Sigmoid colon (tissue), 6 donors: ENCODE measurements at regions not wholly inside any gene's neighbourhood (a gene's known extent, or its start where the extent isn't known, plus 50 kb on each side); places are given as distances from the start of the nearest gene placed in this dataset.

Experiments used
- DNase-seq: peaks from one replicate; pipeline ENCODE4 v3.0.0-alpha.2; 2019
- H3K27ac ChIP-seq, 4 donors: fragments of 200-600 bp; sonication (generic); one replicate each; pipeline ENCODE4 v1.5.1; 2016 to 2019; ENCODE audit warnings: mild to moderate bottlenecking in 1 of 4
- H3K27me3 ChIP-seq, 3 donors: fragments of 200-600 bp; sonication (generic); one replicate each; pipeline ENCODE4 v1.5.1; 2019; ENCODE audit warnings: mild to moderate bottlenecking in 1 of 3
- H3K36me3 ChIP-seq, 4 donors: fragments of 200-600 bp; sonication (generic); one replicate each; pipeline ENCODE4 v1.5.1; 2016 to 2019
- H3K4me1 ChIP-seq, 4 donors: fragments of 200-600 bp; sonication (generic); one replicate each; pipeline ENCODE4 v1.5.1; 2017 to 2019
- H3K4me3 ChIP-seq, 4 donors: fragments of 200-600 bp; sonication (generic); one replicate each; pipeline ENCODE4 v1.5.1; 2017 to 2019; ENCODE audit warnings: mild to moderate bottlenecking in 2 of 4, moderate library complexity in 1 of 4
- H3K9me3 ChIP-seq, 4 donors: fragments of 200-600 bp in 3 of 4; sonication (generic) in 3 of 4; one replicate each; pipeline versions ENCODE4 v1.5.1 to v1.6.1; 2013 to 2019
- EP300 ChIP-seq, 4 donors: sonication (generic); formaldehyde crosslinking; IDR thresholded peaks; one replicate each; pipeline ENCODE4 v1.6.1; 2017; ENCODE audit warnings: antibody characterized with exemption in 4 of 4
- POLR2A ChIP-seq, 2 donors: fragments of 450-650 bp; IDR thresholded peaks; one replicate each; pipeline ENCODE4 v1.6.1; 2016; ENCODE audit warnings: antibody characterized with exemption in 2 of 2, mild to moderate bottlenecking in 2 of 2, moderate library complexity in 2 of 2
- POLR2AphosphoS5 ChIP-seq, 4 donors: sonication (generic); formaldehyde crosslinking; IDR thresholded peaks; one replicate each; pipeline ENCODE4 v1.6.1; 2017; ENCODE audit warnings: antibody characterized with exemption in 4 of 4
- WGBS, 2 donors: extraction: QIAGEN DNeasy Blood & Tissue Kit; methylation state at CpG; one replicate each; pipeline ENCODE4 v1.1.7; 2013; 5-methylcytosine and 5-hydroxymethylcytosine counted together
- intact Hi-C: fragments of 100-400 bp; cut with DNase I; formaldehyde crosslinking; loops from one replicate; pipeline ENCODE4 v1.15.1; 2023
- TF ChIP-seq, protein P1 (sequence below), 4 experiments: fragments of 450-650 bp in 3 of 4; fragments of 200-600 bp in 1 of 4; IDR thresholded peaks; one replicate each; pipeline ENCODE4 v1.5.1; 2016 to 2019; ENCODE audit warnings: antibody characterized with exemption in 4 of 4, mild to moderate bottlenecking in 3 of 4, moderate library complexity in 2 of 4
- donor health status: healthy with polysubstance abuse.
- donor health status: healthy.

DNA sequence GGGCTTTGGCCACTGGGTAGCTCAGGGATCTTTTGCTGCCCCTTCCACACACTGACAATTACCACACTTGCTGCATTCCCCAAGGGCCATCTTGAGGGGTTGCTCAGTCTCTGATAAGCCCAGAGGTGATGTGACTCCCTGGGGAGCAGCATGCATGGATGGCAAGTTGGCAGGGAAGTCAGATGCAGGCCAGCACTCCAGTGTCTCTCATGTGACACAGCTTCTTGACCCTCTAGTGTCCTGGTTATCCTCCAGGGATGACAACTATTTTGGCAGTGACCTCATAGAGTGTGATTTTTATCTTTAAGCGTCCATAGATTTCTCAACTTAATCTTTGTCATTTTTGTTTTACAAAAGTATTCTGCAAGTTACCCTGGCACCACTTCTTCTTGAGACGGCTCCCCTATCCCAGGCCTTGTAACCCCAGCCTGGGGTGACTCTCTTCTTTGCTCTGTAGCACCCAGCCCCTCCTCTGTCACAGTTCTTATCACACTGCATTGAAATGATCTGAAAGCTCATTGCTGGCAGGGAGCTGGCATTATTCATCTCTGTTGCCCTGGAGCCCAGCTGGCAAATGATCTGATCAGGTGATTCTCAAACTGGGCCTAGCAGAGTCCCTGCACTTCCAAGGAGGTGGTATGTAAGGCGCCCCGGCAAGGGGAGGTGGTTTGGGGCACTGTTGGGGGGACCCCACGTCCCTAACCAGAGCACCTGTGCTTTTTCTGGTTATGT lies 72.6 kb downstream of the TENT5C start:
- no peaks in the 10 kb centered on the region for H3K9me3 ChIP-seq
- peak; percentile 12 to 44 (median 36) for TF ChIP-seq POLR2AphosphoS5 (IDR thresholded peaks at IDR 0.05)
- TF ChIP-seq, protein P1, sequence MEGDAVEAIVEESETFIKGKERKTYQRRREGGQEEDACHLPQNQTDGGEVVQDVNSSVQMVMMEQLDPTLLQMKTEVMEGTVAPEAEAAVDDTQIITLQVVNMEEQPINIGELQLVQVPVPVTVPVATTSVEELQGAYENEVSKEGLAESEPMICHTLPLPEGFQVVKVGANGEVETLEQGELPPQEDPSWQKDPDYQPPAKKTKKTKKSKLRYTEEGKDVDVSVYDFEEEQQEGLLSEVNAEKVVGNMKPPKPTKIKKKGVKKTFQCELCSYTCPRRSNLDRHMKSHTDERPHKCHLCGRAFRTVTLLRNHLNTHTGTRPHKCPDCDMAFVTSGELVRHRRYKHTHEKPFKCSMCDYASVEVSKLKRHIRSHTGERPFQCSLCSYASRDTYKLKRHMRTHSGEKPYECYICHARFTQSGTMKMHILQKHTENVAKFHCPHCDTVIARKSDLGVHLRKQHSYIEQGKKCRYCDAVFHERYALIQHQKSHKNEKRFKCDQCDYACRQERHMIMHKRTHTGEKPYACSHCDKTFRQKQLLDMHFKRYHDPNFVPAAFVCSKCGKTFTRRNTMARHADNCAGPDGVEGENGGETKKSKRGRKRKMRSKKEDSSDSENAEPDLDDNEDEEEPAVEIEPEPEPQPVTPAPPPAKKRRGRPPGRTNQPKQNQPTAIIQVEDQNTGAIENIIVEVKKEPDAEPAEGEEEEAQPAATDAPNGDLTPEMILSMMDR (IDR thresholded peaks at IDR 0.05) = no peak
- H3K27ac ChIP-seq = peak overlapping the region in 2 of 4 donors; percentile 20 to 22
- intact Hi-C loops = no loop called here
- H3K4me1 ChIP-seq = peaks cover 5 to 39% (median 35%) of the 10 kb centered on the region in 4 donors
- H3K36me3 ChIP-seq = no peaks in the 10 kb centered on the region
- H3K27me3 ChIP-seq = no peaks in the 10 kb centered on the region
- WGBS, 2 donors = 30 to 65% methylated on average over 5 of the region's 5 CpGs
- no peak for DNase-seq
- no peak overlapping the region for H3K4me3 ChIP-seq

DNA sequence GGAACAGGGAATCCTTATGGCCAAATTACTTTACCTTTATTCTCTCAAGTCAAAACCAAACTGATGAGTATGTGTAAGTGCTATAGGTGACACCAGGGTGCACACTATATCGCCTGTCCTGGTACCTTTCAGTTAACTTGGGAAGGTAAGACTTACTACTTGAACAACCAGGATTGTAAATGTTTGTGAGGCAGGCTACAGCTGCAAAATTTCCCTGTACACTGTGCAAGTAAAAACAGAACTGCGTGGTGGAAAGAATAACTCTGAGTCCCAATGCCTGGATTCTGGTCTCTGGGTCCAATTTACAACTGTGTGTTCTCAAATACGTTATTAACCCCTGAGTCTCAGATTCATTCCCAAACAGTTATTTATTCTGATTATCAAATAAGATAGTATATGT lies 73.5 kb downstream of the TENT5C start:
- Histone ChIP-seq H3K27ac (peak overlapping the region in 2 of 4 donors; percentile 20 to 22), H3K36me3 (no peaks in the 10 kb centered on the region), H3K4me3 (no peak overlapping the region), H3K27me3 (no peaks in the 10 kb centered on the region), H3K9me3 (no peaks in the 10 kb centered on the region), H3K4me1 (peaks cover 5 to 44% (median 35%) of the 10 kb centered on the region in 4 donors)
- 18 to 64% methylated on average over 3 of the region's 3 CpGs for WGBS, 2 donors
- DNase-seq = no peak
- TF ChIP-seq POLR2A (IDR thresholded peaks at IDR 0.05) (no peak), EP300 (IDR thresholded peaks at IDR 0.05) (no peak), POLR2AphosphoS5 (IDR thresholded peaks at IDR 0.05) (no peak)
- TF ChIP-seq, protein P1 (IDR thresholded peaks at IDR 0.05) = no peak
- intact Hi-C loops = no loop called here

DNA sequence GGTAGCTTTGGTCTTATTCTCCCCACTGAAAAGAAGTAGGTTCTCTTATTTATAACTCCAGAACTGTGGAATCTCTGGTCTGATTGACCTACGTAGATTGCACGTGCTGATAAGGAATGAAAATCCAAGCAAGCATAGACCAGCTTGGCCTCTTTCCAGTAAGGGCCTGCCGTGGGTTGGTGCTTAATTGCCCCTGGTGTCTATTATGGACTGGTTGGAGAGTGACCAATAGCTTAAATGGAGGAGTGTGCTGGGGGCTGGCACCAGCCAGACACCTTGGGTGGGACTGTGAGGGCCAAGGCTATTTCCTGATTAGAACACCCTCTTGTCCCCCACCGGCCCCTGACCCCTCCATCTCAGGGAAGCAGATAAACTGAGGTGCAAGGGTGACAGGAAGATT lies 74.0 kb downstream of the TENT5C start:
- no peak overlapping the region for H3K27ac ChIP-seq
- 20 to 57% methylated on average over 4 of the region's 4 CpGs for WGBS, 2 donors
- TF ChIP-seq, protein P1 (IDR thresholded peaks at IDR 0.05) = no peak
- TF ChIP-seq POLR2A (IDR thresholded peaks at IDR 0.05) (no peak), POLR2AphosphoS5 (IDR thresholded peaks at IDR 0.05) (no peak), EP300 (IDR thresholded peaks at IDR 0.05) (no peak)
- H3K36me3 ChIP-seq = no peaks in the 10 kb centered on the region
- no peaks in the 10 kb centered on the region for H3K27me3 ChIP-seq
- peaks cover 5 to 44% (median 35%) of the 10 kb centered on the region in 4 donors for H3K4me1 ChIP-seq
- H3K4me3 ChIP-seq = no peak overlapping the region
- H3K9me3 ChIP-seq = no peaks in the 10 kb centered on the region
- intact Hi-C loops = loop anchor here (5.0 to 10.0 kb wide), 2 partner anchors 72 to 145 kb away; no protein-coding TSS in a partner anchor
- DNase-seq = no peak

DNA sequence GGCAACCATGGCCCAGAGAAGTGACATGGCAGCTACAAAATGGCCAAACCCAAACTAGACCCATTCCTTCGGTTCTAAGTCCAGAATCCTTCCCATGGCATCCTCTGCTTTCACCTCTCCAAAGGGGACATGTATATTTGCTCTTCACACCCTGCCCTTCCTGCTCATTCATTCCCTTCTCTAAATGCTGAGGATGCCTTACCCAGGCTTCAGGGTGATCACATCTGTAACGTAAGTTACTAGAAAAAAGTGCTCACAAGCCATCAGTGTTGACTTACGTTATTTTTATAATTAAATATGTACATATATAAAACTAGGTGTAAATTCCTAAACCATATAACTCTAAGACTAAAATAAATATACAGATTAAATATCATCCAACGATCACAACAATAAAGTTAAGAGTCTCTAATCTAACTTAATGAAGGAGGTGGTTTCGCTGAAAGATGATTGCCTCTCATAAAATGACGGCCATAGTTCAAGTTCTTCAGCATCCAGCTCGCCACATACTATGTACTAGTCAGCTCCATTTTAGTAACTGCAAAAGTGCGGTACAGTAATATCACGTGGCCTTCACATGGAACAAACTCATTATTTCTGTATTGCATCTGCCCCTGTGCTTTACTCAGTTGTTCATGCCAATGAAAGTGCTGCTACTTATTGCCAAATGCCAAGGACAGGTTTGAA lies 74.6 kb downstream of the TENT5C start:
- 19 to 71% methylated on average over 9 of the region's 9 CpGs for WGBS, 2 donors
- intact Hi-C loops = loop anchor here (5.0 to 10.0 kb wide), 2 partner anchors 72 to 144 kb away; no protein-coding TSS in a partner anchor
- no peak for DNase-seq

More for the DNA sequence above, 74.6 kb downstream of the TENT5C start:
- H3K4me1 ChIP-seq = peaks cover 3 to 44% (median 37%) of the 10 kb centered on the region in 4 donors
- H3K27me3 ChIP-seq = no peaks in the 10 kb centered on the region
- no peak overlapping the region for H3K27ac ChIP-seq
- H3K36me3 ChIP-seq = no peaks in the 10 kb centered on the region
- TF ChIP-seq POLR2A (IDR thresholded peaks at IDR 0.05) = no peak
- no peak for TF ChIP-seq EP300 (IDR thresholded peaks at IDR 0.05)
- TF ChIP-seq, protein P1 (IDR thresholded peaks at IDR 0.05) = no peak
- H3K4me3 ChIP-seq = no peak overlapping the region
- no peaks in the 10 kb centered on the region for H3K9me3 ChIP-seq
